ENCODE measurements at regions not wholly inside any gene's neighbourhood (a gene's known extent, or its start where the extent isn't known, plus 50 kb on each side); places are given as distances from the start of the nearest gene placed in this dataset.

GRCh38 chr5:62083661-62084060 is 222.3 kb upstream of the KIF2A start:
- Histone ChIP-seq H3F3A (replicated peaks; ENCODE audit: insufficient read depth) (no peaks in the 10 kb centered on the region), H3K9me3 (no peaks in the 10 kb centered on the region), H3K27ac (ENCODE audit: low read depth in 2 of 2, low read length in 1 of 2) (no peak overlapping the region), H3K36me3 (replicated peaks in 1 of 2; ENCODE audit: control insufficient read depth in 1 of 2, insufficient read depth in 2 of 2, low read length in 1 of 2) (no peaks in the 10 kb centered on the region), H3K79me2 (ENCODE audit: insufficient read depth) (no peaks in the 10 kb centered on the region), H2AFZ (ENCODE audit: low read depth) (no peak overlapping the region), H3K9ac (no peak overlapping the region), H3K27me3 (ENCODE audit: insufficient read depth) (peaks cover 6% of the 10 kb centered on the region; the same call in 1 of the 2 replicates), H3K4me3 (ENCODE audit: low read depth in 2 of 2, low read length in 1 of 2) (no peak overlapping the region), H3K4me1 (ENCODE audit: control insufficient read depth in 1 of 2, insufficient read depth in 2 of 2, low read depth in 1 of 2, low read length in 1 of 2) (peaks cover 8% of the 10 kb centered on the region in 2 experiments; a peak in 3 of 4 replicates), H4K20me1 (ENCODE audit: insufficient read depth) (no peaks in the 10 kb centered on the region), H3K9me2 (no peaks in the 10 kb centered on the region), H3K4me2 (no peak overlapping the region)
- DNase-seq = no peak
- TF ChIP-seq USF2 (IDR thresholded peaks at IDR 0.05; ENCODE audit: borderline replicate concordance, low read depth, low read length) (no peak), EZH2phosphoT487 (IDR thresholded peaks at IDR 0.05; ENCODE audit: borderline replicate concordance, low read depth) (no peak), POLR2AphosphoS5 (IDR thresholded peaks at IDR 0.05; ENCODE audit: low read depth, low read length) (no peak), RAD21 (IDR thresholded peaks at IDR 0.05; ENCODE audit: low read length) (no peak), TEAD4 (IDR thresholded peaks at IDR 0.05; ENCODE audit: borderline replicate concordance, insufficient read depth) (no peak), GABPA (IDR thresholded peaks at IDR 0.05; ENCODE audit: low read depth) (no peak), RXRA (IDR thresholded peaks at IDR 0.05; ENCODE audit: borderline replicate concordance, low read depth) (no peak), EP300 (IDR thresholded peaks at IDR 0.05; ENCODE audit: borderline replicate concordance in 1 of 2, low read depth in 1 of 2, low read length in 1 of 2) (no peak), RCOR1 (IDR thresholded peaks at IDR 0.05; ENCODE audit: low read length) (no peak), FOXM1 (IDR thresholded peaks at IDR 0.05; ENCODE audit: low read depth) (no peak), TAF1 (IDR thresholded peaks at IDR 0.05; ENCODE audit: borderline replicate concordance, low read depth, low read length) (no peak), ELF1 (IDR thresholded peaks at IDR 0.05) (no peak), MEF2A (IDR thresholded peaks at IDR 0.05; ENCODE audit: borderline replicate concordance, low read depth) (no peak), NFIC (IDR thresholded peaks at IDR 0.05; ENCODE audit: borderline replicate concordance) (no peak), FOSL2 (IDR thresholded peaks at IDR 0.05; ENCODE audit: borderline replicate concordance, low read depth) (no peak), IRF3 (IDR thresholded peaks at IDR 0.05; ENCODE audit: low read depth, low read length) (no peak), PBX3 (IDR thresholded peaks at IDR 0.05) (no peak), NRF1 (IDR thresholded peaks at IDR 0.05; ENCODE audit: low read depth, low read length) (no peak), YY1 (IDR thresholded peaks at IDR 0.05; ENCODE audit: low read depth) (no peak), JUND (IDR thresholded peaks at IDR 0.05) (no peak)
- ChIA-PET CTCF (interaction anchor here (1.3 kb wide), 1 partner anchor 10 kb away, joined by 3 read pairs; no protein-coding TSS in a partner anchor), POLR2A (no interaction called here)
- 56% methylated on average over 1 of the region's 1 CpG for WGBS (ENCODE audit: low lambda C conversion rate)
